CD4-positive, alpha-beta T cell (primary cell): ENCODE measurements at regions not wholly inside any gene's neighbourhood (a gene's known extent, or its start where the extent isn't known, plus 50 kb on each side); places are given as distances from the start of the nearest gene placed in this dataset.

Source experiments
- ATAC-seq: fragments of 200-7000 bp; cut with Tn5 transposase; one replicate; pipeline ENCODE4 v1.10.0; 2022; ENCODE audit warnings: mild to moderate bottlenecking; ENCODE audit not compliant: poor library complexity
- CTCF ChIA-PET: fragments of 350-600 bp; sonication (Branson Sonifier 250); formaldehyde crosslinking; loops from one replicate; lab custom pipeline; 2021; ENCODE audit warnings: antibody characterized with exemption, inconsistent platforms; lab: Charles Lee
- POLR2A ChIA-PET: fragments of 350-600 bp; sonication (Branson Sonifier 250); formaldehyde crosslinking; loops from one replicate; lab custom pipeline; 2021; ENCODE audit warnings: antibody characterized with exemption, inconsistent platforms; lab: Charles Lee
- DNase-seq, 14 experiments: peaks; one replicate each; pipeline ENCODE4 v3.0.0-alpha.2; 2013 to 2020; ENCODE audit warnings: mixed read lengths in 2 of 14
- H3K27ac ChIP-seq, 2 donors: one replicate each; pipeline versions ENCODE4 v1.5.1 to v1.7.0; 2013; ENCODE audit warnings: low read length in 2 of 2, low read depth in 1 of 2, mild to moderate bottlenecking in 1 of 2
- H3K27me3 ChIP-seq, 2 experiments: 1 replicate in 1 of 2; 2 replicates in 1 of 2; pipeline versions ENCODE4 v1.6.1 to v1.7.0; 2013; ENCODE audit warnings: low read length in 2 of 2, control low read depth in 1 of 2, mild to moderate bottlenecking in 1 of 2, moderate library complexity in 1 of 2; ENCODE audit not compliant: insufficient read depth in 2 of 2, control insufficient read depth in 1 of 2
- H3K36me3 ChIP-seq: one replicate; pipeline ENCODE4 v1.6.1; 2013; ENCODE audit warnings: low read length, control low read depth; ENCODE audit not compliant: insufficient read depth
- H3K4me1 ChIP-seq: one replicate; pipeline ENCODE4 v1.6.1; 2013; ENCODE audit warnings: low read length, control low read depth; ENCODE audit not compliant: insufficient read depth
- H3K4me3 ChIP-seq: one replicate; pipeline ENCODE4 v1.5.1; 2013; ENCODE audit warnings: mild to moderate bottlenecking, low read length, moderate library complexity
- H3K9me3 ChIP-seq, 2 experiments: 1 replicate in 1 of 2; 2 replicates in 1 of 2; pipeline versions ENCODE4 v1.6.1 to v1.7.0; 2013; ENCODE audit warnings: low read length in 2 of 2, mild to moderate bottlenecking in 2 of 2, control low read depth in 1 of 2, moderate library complexity in 1 of 2; ENCODE audit not compliant: control insufficient read depth in 1 of 2, insufficient read depth in 1 of 2
- H3K27ac Mint-ChIP-seq: one replicate; pipeline ENCODE4 v1.8.0; 2020; ENCODE audit warnings: mixed read lengths
- H3K27me3 Mint-ChIP-seq: one replicate; pipeline ENCODE4 v1.8.0; 2021; ENCODE audit warnings: mixed read lengths
- H3K36me3 Mint-ChIP-seq: one replicate; pipeline ENCODE4 v1.8.0; 2021; ENCODE audit warnings: low read depth, mixed read lengths
- H3K4me1 Mint-ChIP-seq: one replicate; pipeline ENCODE4 v1.8.0; 2021; ENCODE audit warnings: low read depth, mixed read lengths
- H3K4me3 Mint-ChIP-seq: one replicate; pipeline ENCODE4 v1.8.0; 2020; ENCODE audit warnings: mild to moderate bottlenecking, mixed read lengths
- H3K9me3 Mint-ChIP-seq: one replicate; pipeline ENCODE4 v1.8.0; 2020; ENCODE audit warnings: mixed read lengths
- intact Hi-C, 2 experiments: fragments of 100-400 bp; cut with DNase I in 1 of 2; cut with micrococcal nuclease in 1 of 2; formaldehyde crosslinking; loops; one replicate each; pipeline versions ENCODE4 v1.15.1 to v1.9.0; 2023 to 2025; cut with DNase I, micrococcal nuclease
- TF ChIP-seq, protein P1 (sequence below): fragments of 200-600 bp; IDR thresholded peaks from one replicate; pipeline ENCODE4 v1.8.0; 2022; ENCODE audit warnings: antibody characterized with exemption, mild to moderate bottlenecking

DNA sequence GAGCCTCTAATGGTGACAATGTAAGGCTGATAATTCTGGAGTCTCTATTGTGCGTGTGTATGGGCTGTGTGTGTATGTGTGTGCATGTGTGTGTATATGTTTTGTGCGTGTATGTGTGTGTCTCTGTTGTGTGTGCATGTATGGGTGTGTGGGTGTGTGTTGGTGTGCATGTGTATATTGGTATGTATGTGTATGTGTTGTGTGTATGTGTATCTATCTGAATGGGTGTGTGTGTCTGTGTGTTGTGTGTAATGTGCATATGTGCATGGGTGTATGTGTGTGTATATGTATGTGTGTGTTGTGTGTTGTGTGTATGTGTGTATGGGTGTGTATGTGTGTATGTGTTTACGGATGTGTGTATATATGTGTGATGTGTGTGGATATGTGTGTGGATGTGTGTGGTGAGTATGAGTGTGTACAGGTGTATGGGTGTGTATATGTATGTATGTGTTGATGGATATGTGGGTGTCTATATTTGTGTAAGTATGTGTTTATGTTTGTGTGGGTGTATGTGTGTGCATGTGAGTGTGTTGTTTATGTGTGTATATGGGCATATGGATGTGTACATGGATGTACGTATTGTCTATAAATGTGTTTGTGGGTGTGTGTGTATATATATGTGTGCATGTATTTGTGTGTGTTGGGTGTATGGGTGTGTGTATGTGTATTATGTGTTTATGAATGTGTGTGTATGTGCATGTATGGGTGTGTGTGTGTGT lies 366.7 kb downstream of the UQCRFS1 start:
- DNase-seq, result no peak
- peaks cover 0 to 10% of the 10 kb centered on the region in 2 experiments for H3K9me3 ChIP-seq
- intact Hi-C loops, result no loop called here
- H3K4me3 ChIP-seq, result no peak overlapping the region
- H3K27ac ChIP-seq, result no peak overlapping the region
- Mint-ChIP-seq H3K27ac (no peak overlapping the region), H3K27me3 (peaks cover 5% of the 10 kb centered on the region), H3K9me3 (no peaks in the 10 kb centered on the region), H3K4me3 (no peak overlapping the region), H3K4me1 (no peaks in the 10 kb centered on the region), H3K36me3 (no peaks in the 10 kb centered on the region)
- no peaks in the 10 kb centered on the region for H3K4me1 ChIP-seq
- POLR2A ChIA-PET, result no interaction called here
- TF ChIP-seq, protein P1, sequence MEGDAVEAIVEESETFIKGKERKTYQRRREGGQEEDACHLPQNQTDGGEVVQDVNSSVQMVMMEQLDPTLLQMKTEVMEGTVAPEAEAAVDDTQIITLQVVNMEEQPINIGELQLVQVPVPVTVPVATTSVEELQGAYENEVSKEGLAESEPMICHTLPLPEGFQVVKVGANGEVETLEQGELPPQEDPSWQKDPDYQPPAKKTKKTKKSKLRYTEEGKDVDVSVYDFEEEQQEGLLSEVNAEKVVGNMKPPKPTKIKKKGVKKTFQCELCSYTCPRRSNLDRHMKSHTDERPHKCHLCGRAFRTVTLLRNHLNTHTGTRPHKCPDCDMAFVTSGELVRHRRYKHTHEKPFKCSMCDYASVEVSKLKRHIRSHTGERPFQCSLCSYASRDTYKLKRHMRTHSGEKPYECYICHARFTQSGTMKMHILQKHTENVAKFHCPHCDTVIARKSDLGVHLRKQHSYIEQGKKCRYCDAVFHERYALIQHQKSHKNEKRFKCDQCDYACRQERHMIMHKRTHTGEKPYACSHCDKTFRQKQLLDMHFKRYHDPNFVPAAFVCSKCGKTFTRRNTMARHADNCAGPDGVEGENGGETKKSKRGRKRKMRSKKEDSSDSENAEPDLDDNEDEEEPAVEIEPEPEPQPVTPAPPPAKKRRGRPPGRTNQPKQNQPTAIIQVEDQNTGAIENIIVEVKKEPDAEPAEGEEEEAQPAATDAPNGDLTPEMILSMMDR, result no peak
- H3K27me3 ChIP-seq, result no peaks in the 10 kb centered on the region
- no peak for ATAC-seq
- no peaks in the 10 kb centered on the region for H3K36me3 ChIP-seq
- CTCF ChIA-PET, result no interaction called here

GRCh38 chr19:28843761-28844492 lies 369.0 kb downstream of the UQCRFS1 start:
- Histone ChIP-seq H3K9me3 (peaks cover 0 to 11% of the 10 kb centered on the region in 2 experiments), H3K4me1 (no peaks in the 10 kb centered on the region), H3K4me3 (no peak overlapping the region), H3K36me3 (no peaks in the 10 kb centered on the region), H3K27ac (no peak overlapping the region), H3K27me3 (no peaks in the 10 kb centered on the region)
- ATAC-seq (no peak), DNase-seq (no peak)
- Mint-ChIP-seq H3K36me3 (no peaks in the 10 kb centered on the region), H3K9me3 (no peaks in the 10 kb centered on the region), H3K27ac (no peak overlapping the region), H3K4me1 (no peaks in the 10 kb centered on the region), H3K4me3 (no peak overlapping the region), H3K27me3 (no peaks in the 10 kb centered on the region)
- TF ChIP-seq, protein P1, result no peak
- CTCF ChIA-PET, result no interaction called here
- POLR2A ChIA-PET, result no interaction called here
- intact Hi-C loops, result no loop called here

- Mint-ChIP-seq H3K27ac (no peak overlapping the region), H3K36me3 (no peaks in the 10 kb centered on the region), H3K4me3 (no peak overlapping the region), H3K4me1 (no peaks in the 10 kb centered on the region), H3K9me3 (no peaks in the 10 kb centered on the region), H3K27me3 (no peaks in the 10 kb centered on the region)
- Histone ChIP-seq H3K4me1 (no peaks in the 10 kb centered on the region), H3K27me3 (no peaks in the 10 kb centered on the region), H3K36me3 (no peaks in the 10 kb centered on the region), H3K9me3 (peaks cover 0 to 6% of the 10 kb centered on the region in 2 experiments), H3K27ac (no peak overlapping the region), H3K4me3 (no peak overlapping the region)
- ChIA-PET POLR2A (no interaction called here), CTCF (no interaction called here)
- no peak for DNase-seq
- intact Hi-C loops, result no loop called here
- TF ChIP-seq, protein P1, result no peak
- no peak for ATAC-seq
Measured at GRCh38 chr19:28841531-28841930, 371.4 kb downstream of the UQCRFS1 start.
